Right hindlimb (tissue), 1 donor: ENCODE measurements at regions not wholly inside any gene's neighbourhood (a gene's known extent, or its start where the extent isn't known, plus 50 kb on each side); places are given as distances from the start of the nearest gene placed in this dataset.
A peak's percentile ranks its signal among the peaks of the same experiment; 100 is the strongest.
"Not testable (repeated sequence)": the region's sequence is repeated elsewhere in the genome, so short reads cannot be mapped to it uniquely, and the experiment has no call there.

Experiments
- DNase-seq: peaks from one replicate; pipeline ENCODE4 v3.0.0-alpha.2; 2018

- no peak for DNase-seq
Observed at GRCh38 chr9:717722-718121, 123.8 kb upstream of the DMRT1 start.

GRCh38 chr9:720239-720881, 121.1 kb upstream of the DMRT1 start:
- no peak for DNase-seq

- no peak for DNase-seq
Observed at GRCh38 chr9:722388-722980, 119.0 kb upstream of the DMRT1 start.

GRCh38 chr9:724461-724860, 117.0 kb upstream of the DMRT1 start:
- DNase-seq = not testable (repeated sequence)

- DNase-seq = no peak
Observed at GRCh38 chr9:726005-726404, 115.5 kb upstream of the DMRT1 start.

GRCh38 chr9:727767-728166, 113.7 kb upstream of the DMRT1 start:
- no peak for DNase-seq

GRCh38 chr9:728535-728934, 113.0 kb upstream of the DMRT1 start:
- DNase-seq = no peak

GRCh38 chr9:731474-731873, 110.0 kb upstream of the DMRT1 start:
- no peak for DNase-seq

GRCh38 chr9:734831-735511, 106.5 kb upstream of the DMRT1 start:
- DNase-seq = peak; percentile 79

- no peak for DNase-seq
Observed at GRCh38 chr9:737400-738120, 103.9 kb upstream of the DMRT1 start.

- DNase-seq = peak; percentile 60
Observed at GRCh38 chr9:738209-738915, 103.1 kb upstream of the DMRT1 start.

GRCh38 chr9:739362-739761, 102.1 kb upstream of the DMRT1 start:
- no peak for DNase-seq

- DNase-seq = no peak
Observed at GRCh38 chr9:740221-740620, 101.3 kb upstream of the DMRT1 start.

GRCh38 chr9:742104-742503, 99.4 kb upstream of the DMRT1 start:
- DNase-seq = no peak

- no peak for DNase-seq
Observed at GRCh38 chr9:742914-743589, 98.4 kb upstream of the DMRT1 start.

- DNase-seq = no peak
Observed at GRCh38 chr9:744046-744712, 97.3 kb upstream of the DMRT1 start.

- DNase-seq = peak; percentile 92
Observed at GRCh38 chr9:744790-745484, 96.6 kb upstream of the DMRT1 start.

- DNase-seq = no peak
Observed at GRCh38 chr9:745761-746380, 95.6 kb upstream of the DMRT1 start.

- no peak for DNase-seq
Observed at GRCh38 chr9:746661-747434, 94.6 kb upstream of the DMRT1 start.

GRCh38 chr9:747567-747966, 93.9 kb upstream of the DMRT1 start:
- no peak for DNase-seq
